Lower leg skin (tissue), 4 donors: ENCODE measurements at regions not wholly inside any gene's neighbourhood (a gene's known extent, or its start where the extent isn't known, plus 50 kb on each side); places are given as distances from the start of the nearest gene placed in this dataset.

Experiments used
- DNase-seq, 2 donors: peaks; one replicate each; pipeline ENCODE4 v3.0.0-alpha.2; 2019; ENCODE audit warnings: low spot score in 2 of 2
- H3K4me3 ChIP-seq: fragments of 200-600 bp; sonication (generic); 2 replicates; pipeline ENCODE4 v1.5.1; 2017; ENCODE audit warnings: mild to moderate bottlenecking, low read depth; ENCODE audit not compliant: poor library complexity, severe bottlenecking
- POLR2A ChIP-seq, 2 donors: fragments of 450-650 bp; IDR thresholded peaks; one replicate each; pipeline ENCODE4 v1.6.1; 2016 to 2017; ENCODE audit warnings: antibody characterized with exemption in 2 of 2, mild to moderate bottlenecking in 1 of 2, moderate library complexity in 1 of 2
- WGBS, 2 donors: methylation state at CpG; one replicate each; pipeline ENCODE4 v1.1.5; 2018; 5-methylcytosine and 5-hydroxymethylcytosine counted together
- intact Hi-C: fragments of 100-400 bp; cut with DNase I; formaldehyde crosslinking; loops from one replicate; pipeline ENCODE4 v1.15.0; 2023; ENCODE audit warnings: low total_unique reads
- TF ChIP-seq, protein P1 (sequence below), 3 donors: fragments of 450-650 bp; IDR thresholded peaks; one replicate each; pipeline ENCODE4 v1.5.1; 2016; ENCODE audit warnings: antibody characterized with exemption in 3 of 3, mild to moderate bottlenecking in 3 of 3, moderate library complexity in 2 of 3

DNA sequence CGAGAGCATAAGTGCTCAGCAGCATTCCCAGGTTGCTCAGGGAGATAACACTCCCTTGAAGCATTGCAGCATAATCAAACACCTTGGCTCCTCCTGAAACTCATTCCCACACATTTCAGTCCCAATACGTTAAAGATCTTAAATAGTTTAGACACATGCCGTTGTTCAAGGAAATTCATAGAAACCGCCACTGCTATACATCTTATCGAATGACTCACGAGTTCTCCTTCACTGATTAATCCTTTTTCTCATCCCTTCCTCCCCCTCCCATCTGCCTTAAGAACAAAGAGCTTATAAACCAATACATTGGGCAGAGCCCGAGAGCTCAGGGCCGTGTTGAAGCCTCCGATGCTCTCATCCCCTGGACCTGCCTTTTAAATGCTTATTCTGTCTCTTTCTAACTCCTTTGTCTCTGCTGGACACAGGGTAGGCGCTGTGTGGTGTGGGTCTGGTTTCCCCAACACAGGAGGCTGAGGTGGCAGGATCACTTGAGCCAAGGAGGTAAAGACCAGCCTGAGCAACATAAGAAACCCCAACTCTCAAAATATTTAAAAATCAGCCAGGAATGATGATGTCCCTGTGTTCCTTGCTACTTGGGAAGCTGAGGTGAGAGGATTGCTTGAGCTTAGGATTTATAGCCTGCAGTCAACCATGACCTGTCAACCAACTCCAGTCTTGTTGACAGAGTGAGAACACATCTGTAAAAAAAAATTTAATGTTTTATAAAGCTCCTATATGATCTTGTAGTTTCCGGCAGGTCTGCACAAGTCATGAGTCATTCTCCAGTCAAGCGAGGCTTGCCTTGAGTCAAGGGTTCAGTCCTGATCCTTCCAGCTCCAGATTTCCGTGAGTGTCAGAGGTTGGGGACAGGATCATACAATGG, 394.0 kb upstream of the HSFY2 start:
- TF ChIP-seq, protein P1, sequence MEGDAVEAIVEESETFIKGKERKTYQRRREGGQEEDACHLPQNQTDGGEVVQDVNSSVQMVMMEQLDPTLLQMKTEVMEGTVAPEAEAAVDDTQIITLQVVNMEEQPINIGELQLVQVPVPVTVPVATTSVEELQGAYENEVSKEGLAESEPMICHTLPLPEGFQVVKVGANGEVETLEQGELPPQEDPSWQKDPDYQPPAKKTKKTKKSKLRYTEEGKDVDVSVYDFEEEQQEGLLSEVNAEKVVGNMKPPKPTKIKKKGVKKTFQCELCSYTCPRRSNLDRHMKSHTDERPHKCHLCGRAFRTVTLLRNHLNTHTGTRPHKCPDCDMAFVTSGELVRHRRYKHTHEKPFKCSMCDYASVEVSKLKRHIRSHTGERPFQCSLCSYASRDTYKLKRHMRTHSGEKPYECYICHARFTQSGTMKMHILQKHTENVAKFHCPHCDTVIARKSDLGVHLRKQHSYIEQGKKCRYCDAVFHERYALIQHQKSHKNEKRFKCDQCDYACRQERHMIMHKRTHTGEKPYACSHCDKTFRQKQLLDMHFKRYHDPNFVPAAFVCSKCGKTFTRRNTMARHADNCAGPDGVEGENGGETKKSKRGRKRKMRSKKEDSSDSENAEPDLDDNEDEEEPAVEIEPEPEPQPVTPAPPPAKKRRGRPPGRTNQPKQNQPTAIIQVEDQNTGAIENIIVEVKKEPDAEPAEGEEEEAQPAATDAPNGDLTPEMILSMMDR (IDR thresholded peaks at IDR 0.05), result no peak
- TF ChIP-seq POLR2A (IDR thresholded peaks at IDR 0.05), result no peak
- 60% methylated on average over 13 of the region's 13 CpGs; no CpG with 5 or more reads in 1 of the 2 donors for WGBS, 2 donors
- intact Hi-C loops, result no loop called here
- no peak overlapping the region for H3K4me3 ChIP-seq
- no peak for DNase-seq

DNA sequence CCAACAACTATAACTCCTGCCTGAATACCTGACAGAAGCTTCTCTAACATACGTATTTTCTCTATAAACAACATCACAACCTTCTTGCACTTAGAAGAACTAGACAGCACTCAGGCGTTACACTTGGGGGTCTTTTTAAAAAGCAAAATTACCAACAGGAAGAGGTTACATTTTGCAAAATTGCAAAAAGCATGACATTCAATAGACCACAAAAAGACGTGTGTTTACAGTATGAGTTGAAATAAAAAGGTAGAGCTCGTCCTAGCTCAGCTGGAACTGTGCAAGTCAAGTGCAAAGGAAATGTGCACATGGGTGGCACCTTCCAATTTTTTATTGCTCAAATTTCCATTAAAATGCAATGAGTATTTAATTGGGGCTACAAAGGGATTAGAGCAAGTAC, 375.2 kb upstream of the HSFY2 start:
- no peak overlapping the region for H3K4me3 ChIP-seq
- no peak for TF ChIP-seq POLR2A (IDR thresholded peaks at IDR 0.05)
- TF ChIP-seq, protein P1 (IDR thresholded peaks at IDR 0.05), result no peak
- no peak for DNase-seq
- intact Hi-C loops, result no loop called here
- WGBS, 2 donors, result 71% methylated on average over 4 of the region's 4 CpGs; no CpG with 5 or more reads in 1 of the 2 donors

GRCh38 chrY:19146296-19146695, 372.8 kb upstream of the HSFY2 start:
- no peak for DNase-seq
- H3K4me3 ChIP-seq, result no peak overlapping the region
- 0% methylated on average over 1 of the region's 1 CpG; no CpG with 5 or more reads in 1 of the 2 donors for WGBS, 2 donors
- TF ChIP-seq, protein P1 (IDR thresholded peaks at IDR 0.05), result no peak
- no peak for TF ChIP-seq POLR2A (IDR thresholded peaks at IDR 0.05)
- intact Hi-C loops, result no loop called here

GRCh38 chrY:19142093-19142492, 368.6 kb upstream of the HSFY2 start:
- no peak overlapping the region for H3K4me3 ChIP-seq
- no peak for DNase-seq
- WGBS, 2 donors, result 45% methylated on average over 4 of the region's 4 CpGs; no CpG with 5 or more reads in 1 of the 2 donors
- no peak for TF ChIP-seq POLR2A (IDR thresholded peaks at IDR 0.05)
- TF ChIP-seq, protein P1 (IDR thresholded peaks at IDR 0.05), result no peak
- intact Hi-C loops, result no loop called here

- no peak overlapping the region for H3K4me3 ChIP-seq
- intact Hi-C loops, result no loop called here
- DNase-seq, result no peak
- WGBS, 2 donors, result 85% methylated on average over 5 of the region's 5 CpGs; no CpG with 5 or more reads in 1 of the 2 donors
- TF ChIP-seq, protein P1 (IDR thresholded peaks at IDR 0.05), result no peak
- TF ChIP-seq POLR2A (IDR thresholded peaks at IDR 0.05), result no peak
Observed at GRCh38 chrY:19140285-19140920, 366.9 kb upstream of the HSFY2 start.
